B cell (primary cell): ENCODE measurements at regions not wholly inside any gene's neighbourhood (a gene's known extent, or its start where the extent isn't known, plus 50 kb on each side); places are given as distances from the start of the nearest gene placed in this dataset.
"Not testable (repeated sequence)": the region's sequence is repeated elsewhere in the genome, so short reads cannot be mapped to it uniquely, and the experiment has no call there.

Experiments
- ATAC-seq: fragments of 200-7000 bp; cut with Tn5 transposase; one replicate; pipeline ENCODE4 v1.10.0; 2021; ENCODE audit warnings: low read depth, mild to moderate bottlenecking, moderate number of reproducible peaks, moderate library complexity
- CTCF ChIA-PET: fragments of 350-600 bp; sonication (Branson Sonifier 250); formaldehyde crosslinking; loops from one replicate; lab custom pipeline; 2021; ENCODE audit warnings: antibody characterized with exemption, inconsistent platforms; lab: Charles Lee
- POLR2A ChIA-PET: fragments of 350-600 bp; sonication (Branson Sonifier 250); formaldehyde crosslinking; loops from one replicate; lab custom pipeline; 2021; ENCODE audit warnings: antibody characterized with exemption; lab: Charles Lee
- DNase-seq: peaks from one replicate; pipeline ENCODE4 v3.0.0; 2013
- H2AFZ ChIP-seq: 2 replicates; pipeline ENCODE4 v1.6.1; 2012; ENCODE audit warnings: mild to moderate bottlenecking, low read depth, low read length; ENCODE audit not compliant: insufficient read depth, poor library complexity, severe bottlenecking
- H3K27ac ChIP-seq, 2 donors: 1 replicate in 1 of 2; 2 replicates in 1 of 2; pipeline ENCODE4 v1.5.1; 2012 to 2013; ENCODE audit warnings: low read length in 2 of 2, mild to moderate bottlenecking in 2 of 2, moderate library complexity in 1 of 2
- H3K27me3 ChIP-seq, 4 experiments: fragments of 200-600 bp in 1 of 4; sonication (generic) in 1 of 4; replicated peaks in 1 of 4; 1 replicate in 2 of 4; 2 replicates in 2 of 4; pipeline versions ENCODE4 v1.6.1 to v1.7.0; 2013 to 2016; ENCODE audit warnings: low read length in 3 of 4, mild to moderate bottlenecking in 2 of 4, mixed read lengths in 1 of 4, moderate library complexity in 1 of 4; ENCODE audit not compliant: insufficient read depth in 4 of 4, control insufficient read depth in 3 of 4; ENCODE audit errors: control extremely low read depth in 1 of 4
- H3K36me3 ChIP-seq, 2 experiments: replicated peaks in 1 of 2; 1 replicate in 1 of 2; 2 replicates in 1 of 2; pipeline versions ENCODE4 v1.6.1 to v1.7.1; 2013; ENCODE audit warnings: low read length in 1 of 2; ENCODE audit not compliant: insufficient read depth in 2 of 2, control insufficient read depth in 1 of 2; ENCODE audit errors: control extremely low read depth in 1 of 2, extremely low read depth in 1 of 2
- H3K4me1 ChIP-seq, 2 donors: fragments of 200-600 bp in 1 of 2; sonication (generic) in 1 of 2; 1 replicate in 1 of 2; 2 replicates in 1 of 2; pipeline versions ENCODE4 v1.5.1 to v1.6.1; 2013 to 2017; ENCODE audit warnings: low read length in 2 of 2; ENCODE audit not compliant: control insufficient read depth in 2 of 2, insufficient read depth in 2 of 2
- H3K4me2 ChIP-seq: replicated peaks from 2 replicates; pipeline ENCODE3; 2012; ENCODE audit warnings: mild to moderate bottlenecking, low read depth, low read length; ENCODE audit not compliant: poor library complexity, severe bottlenecking
- H3K4me3 ChIP-seq, 5 experiments: fragments of 200-600 bp in 1 of 5; sonication (generic) in 1 of 5; 1 replicate in 3 of 5; 2 replicates in 2 of 5; pipeline versions ENCODE4 v1.5.1 to v1.7.0; 2011 to 2016; ENCODE audit warnings: low read length in 4 of 5, mild to moderate bottlenecking in 4 of 5, low read depth in 2 of 5, control low read depth in 1 of 5, moderate library complexity in 1 of 5; ENCODE audit not compliant: insufficient read depth in 1 of 5; ENCODE audit errors: control extremely low read depth in 1 of 5, extremely low read depth in 1 of 5
- H3K79me2 ChIP-seq: fragments of 200-600 bp; sonication (generic); one replicate; pipeline ENCODE4 v1.6.0; 2016; ENCODE audit warnings: low read length; ENCODE audit not compliant: control insufficient read depth, insufficient read depth
- H3K9ac ChIP-seq: fragments of 200-600 bp; sonication (generic); 2 replicates; pipeline ENCODE4 v1.6.1; 2017; ENCODE audit warnings: mild to moderate bottlenecking, low read length, moderate library complexity
- H3K9me3 ChIP-seq, 3 donors: one replicate each; pipeline versions ENCODE4 v1.6.1 to v1.7.1; 2013; ENCODE audit warnings: low read length in 2 of 3; ENCODE audit not compliant: control insufficient read depth in 2 of 3, insufficient read depth in 1 of 3; ENCODE audit errors: control extremely low read depth in 1 of 3
- H4K20me1 ChIP-seq: 2 replicates; pipeline ENCODE4 v1.6.0; 2012; ENCODE audit warnings: mild to moderate bottlenecking, low read length; ENCODE audit not compliant: insufficient read depth, control insufficient read depth, poor library complexity, severe bottlenecking
- H3K27ac Mint-ChIP-seq: one replicate; pipeline ENCODE4 v1.8.0; 2021; ENCODE audit warnings: mixed read lengths
- H3K27me3 Mint-ChIP-seq: one replicate; pipeline ENCODE4 v1.8.0; 2021; ENCODE audit warnings: mixed read lengths
- H3K4me1 Mint-ChIP-seq: one replicate; pipeline ENCODE4 v1.8.0; 2021; ENCODE audit warnings: mixed read lengths
- H3K4me3 Mint-ChIP-seq: one replicate; pipeline ENCODE4 v1.8.0; 2021; ENCODE audit warnings: mixed read lengths
- H3K9me3 Mint-ChIP-seq: one replicate; pipeline ENCODE4 v1.8.0; 2022; ENCODE audit warnings: mixed read lengths; ENCODE audit not compliant: insufficient read depth
- CTCF ChIP-seq: fragments of 200-600 bp; IDR thresholded peaks from one replicate; pipeline ENCODE4 v1.8.0; 2022; ENCODE audit warnings: antibody characterized with exemption, mild to moderate bottlenecking
- EZH2 ChIP-seq: IDR thresholded peaks from 2 replicates; pipeline ENCODE4 v1.6.1; 2012; ENCODE audit warnings: borderline replicate concordance, low read depth, mild to moderate bottlenecking, moderate library complexity, low read length; ENCODE audit not compliant: insufficient read depth, poor library complexity, severe bottlenecking
- WGBS: methylation state at CpG from one replicate; pipeline ENCODE4 v1.1.5; 2013; ENCODE audit warnings: missing lambda C conversion rate; ENCODE audit not compliant: insufficient coverage; 5-methylcytosine and 5-hydroxymethylcytosine counted together
- intact Hi-C: fragments of 100-400 bp; cut with micrococcal nuclease; formaldehyde crosslinking; loops from one replicate; pipeline ENCODE4 v1.10.0; 2022

DNA sequence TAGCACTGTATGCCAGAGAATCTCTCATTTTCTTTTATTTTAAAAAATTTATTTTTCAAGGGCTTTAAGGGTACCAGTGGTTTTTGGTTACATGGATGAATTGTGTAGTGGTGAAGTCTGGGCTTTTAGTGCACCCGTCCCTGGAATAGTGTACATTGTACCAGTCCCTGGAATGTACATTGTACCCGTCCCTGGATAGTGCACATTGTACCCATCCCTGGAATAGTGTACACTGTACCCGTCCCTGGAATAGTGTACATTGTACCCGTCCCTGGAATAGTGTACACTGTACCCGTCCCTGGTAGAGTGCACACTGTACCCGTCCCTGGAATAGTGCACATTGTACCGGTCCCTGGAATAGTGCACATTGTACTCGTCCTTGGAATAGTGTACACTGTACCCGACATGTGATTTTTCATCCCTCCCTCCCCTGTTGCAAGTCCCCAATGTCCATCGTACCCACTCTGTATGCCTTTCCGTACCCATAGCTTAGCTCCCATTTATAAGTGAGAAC lies 56.1 kb upstream of the HELT start:
- intact Hi-C loops: no loop called here
- Histone ChIP-seq H3K79me2 (no peaks in the 10 kb centered on the region), H4K20me1 (no peaks in the 10 kb centered on the region), H3K9me3 (peaks cover 0 to 20% (median 0%) of the 10 kb centered on the region in 3 donors), H3K4me1 (no peaks in the 10 kb centered on the region), H3K27me3 (no peaks in the 10 kb centered on the region), H2AFZ (no peak overlapping the region), H3K27ac (no peak overlapping the region), H3K4me3 (no peak overlapping the region), H3K4me2 (no peak overlapping the region), H3K9ac (no peak overlapping the region), H3K36me3 (no peaks in the 10 kb centered on the region)
- Mint-ChIP-seq H3K9me3 (peaks cover 4% of the 10 kb centered on the region), H3K4me1 (peaks cover 2% of the 10 kb centered on the region), H3K27me3 (no peaks in the 10 kb centered on the region), H3K4me3 (no peak overlapping the region), H3K27ac (no peak overlapping the region)
- TF ChIP-seq CTCF (no peak), EZH2 (no peak)
- DNase-seq (no peak), ATAC-seq (no peak)
- WGBS: 94% methylated on average over 7 of the region's 11 CpGs
- CTCF ChIA-PET: no interaction called here
- POLR2A ChIA-PET: no interaction called here

- CTCF ChIA-PET: interaction anchor here (1.6 kb wide), 1 partner anchor 145 kb away, joined by 3 read pairs; no protein-coding TSS in a partner anchor
- ATAC-seq, H3K27me3 Mint-ChIP-seq, H3K4me1 Mint-ChIP-seq, H3K9ac ChIP-seq, H3K36me3 ChIP-seq, H3K9me3 Mint-ChIP-seq, H3K4me3 ChIP-seq, H4K20me1 ChIP-seq, H3K4me2 ChIP-seq, intact Hi-C loops, H2AFZ ChIP-seq, H3K79me2 ChIP-seq, H3K27me3 ChIP-seq, H3K4me1 ChIP-seq, H3K27ac ChIP-seq, POLR2A ChIA-PET: not testable (repeated sequence)
- H3K27ac Mint-ChIP-seq: peak overlapping the region; percentile 100
- peak; percentile 16 for DNase-seq
- peaks cover 0 to 20% (median 0%) of the 10 kb centered on the region in 3 donors for H3K9me3 ChIP-seq
- WGBS: 90% methylated on average over 15 of the region's 50 CpGs
- H3K4me3 Mint-ChIP-seq: peak overlapping the region; percentile 83
Measured at GRCh38 chr4:184965230-184966050, 52.9 kb upstream of the HELT start.

DNA sequence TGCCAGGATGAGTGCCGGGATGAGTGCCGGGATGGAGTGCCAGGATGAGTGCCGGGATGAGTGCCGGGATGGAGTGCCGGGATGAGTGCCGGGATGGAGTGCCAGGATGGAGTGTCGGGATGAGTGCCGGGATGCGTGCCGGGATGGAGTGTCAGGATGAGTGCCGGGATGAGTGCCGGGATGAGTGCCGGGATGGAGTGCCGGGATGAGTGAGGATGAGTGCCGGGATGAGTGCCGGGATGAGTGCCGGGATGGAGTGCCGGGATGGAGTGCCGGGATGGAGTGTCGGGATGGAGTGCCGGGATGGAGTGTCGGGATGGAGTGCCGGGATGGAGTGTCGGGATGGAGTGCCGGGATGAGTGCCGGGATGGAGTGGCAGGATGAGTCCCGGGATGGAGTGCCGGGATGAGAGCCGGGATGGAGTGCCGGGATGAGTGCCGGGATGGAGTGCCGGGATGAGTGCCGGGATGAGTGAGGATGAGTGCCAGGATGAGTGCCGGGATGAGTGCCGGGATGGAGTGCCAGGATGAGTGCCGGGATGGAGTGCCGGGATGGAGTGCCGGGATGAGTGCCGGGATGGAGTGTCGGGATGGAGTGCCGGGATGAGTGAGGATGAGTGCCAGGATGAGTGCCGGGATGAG lies 52.1 kb upstream of the HELT start:
- DNase-seq: peak; percentile 34
- H3K4me1 ChIP-seq, H3K27ac ChIP-seq, H3K4me2 ChIP-seq, H3K27me3 Mint-ChIP-seq, H3K4me3 Mint-ChIP-seq, H3K4me3 ChIP-seq, H3K79me2 ChIP-seq, intact Hi-C loops, H3K36me3 ChIP-seq, ATAC-seq, H4K20me1 ChIP-seq, H3K27me3 ChIP-seq, POLR2A ChIA-PET, H3K9me3 Mint-ChIP-seq, H2AFZ ChIP-seq, H3K9ac ChIP-seq, CTCF ChIA-PET, H3K4me1 Mint-ChIP-seq: not testable (repeated sequence)
- WGBS: no CpG with 5 or more reads among the region's 42 CpGs
- H3K27ac Mint-ChIP-seq: peak overlapping the region; percentile 50
- H3K9me3 ChIP-seq: peaks cover 0 to 22% (median 1%) of the 10 kb centered on the region in 3 donors
